ENCODE measurements at regions not wholly inside any gene's neighbourhood (a gene's known extent, or its start where the extent isn't known, plus 50 kb on each side); places are given as distances from the start of the nearest gene placed in this dataset.
A peak's percentile ranks its signal among the peaks of the same experiment; 100 is the strongest.

- TF ChIP-seq CTCF (conservative IDR thresholded peaks at IDR 0.05) (no peak), ZFX (IDR thresholded peaks at IDR 0.05) (no peak)
Measured at GRCh38 chr9:107431461-107431860, 58.1 kb downstream of the KLF4 start.

DNA sequence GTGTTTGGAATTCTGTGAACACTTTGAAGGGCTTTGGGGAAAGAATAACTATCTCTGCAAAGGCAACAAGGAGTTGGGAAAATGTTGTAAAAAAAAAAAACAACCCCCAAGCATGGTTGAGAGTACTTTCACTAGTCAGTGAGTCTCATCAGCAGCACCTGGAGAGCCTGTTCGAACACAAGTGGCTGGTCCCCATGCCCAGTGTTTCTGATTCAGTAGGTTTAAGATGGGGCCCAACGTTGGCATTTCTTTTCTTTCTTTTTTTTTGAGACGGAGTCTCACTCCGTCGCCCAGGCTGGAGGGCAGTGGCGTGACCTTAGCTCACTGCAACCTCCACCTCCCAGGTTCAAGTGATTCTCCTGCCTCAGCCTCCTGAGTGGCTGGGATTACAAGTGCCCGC, 59.5 kb downstream of the KLF4 start:
- peak overlapping the region; percentile 99 for H3K27ac ChIP-seq
- no peak for TF ChIP-seq CTCF (conservative IDR thresholded peaks at IDR 0.05)
- TF ChIP-seq ZFX (IDR thresholded peaks at IDR 0.05) = no peak

More at GRCh38 chr9:107431461-107431860, 58.1 kb downstream of the KLF4 start:
- peak overlapping the region; percentile 99 for H3K27ac ChIP-seq

- TF ChIP-seq ZFX (IDR thresholded peaks at IDR 0.05) (no peak), CTCF (conservative IDR thresholded peaks at IDR 0.05) (no peak)
- no peak overlapping the region for H3K27ac ChIP-seq
Measured at GRCh38 chr9:107426126-107426525, 63.4 kb downstream of the KLF4 start.

DNA sequence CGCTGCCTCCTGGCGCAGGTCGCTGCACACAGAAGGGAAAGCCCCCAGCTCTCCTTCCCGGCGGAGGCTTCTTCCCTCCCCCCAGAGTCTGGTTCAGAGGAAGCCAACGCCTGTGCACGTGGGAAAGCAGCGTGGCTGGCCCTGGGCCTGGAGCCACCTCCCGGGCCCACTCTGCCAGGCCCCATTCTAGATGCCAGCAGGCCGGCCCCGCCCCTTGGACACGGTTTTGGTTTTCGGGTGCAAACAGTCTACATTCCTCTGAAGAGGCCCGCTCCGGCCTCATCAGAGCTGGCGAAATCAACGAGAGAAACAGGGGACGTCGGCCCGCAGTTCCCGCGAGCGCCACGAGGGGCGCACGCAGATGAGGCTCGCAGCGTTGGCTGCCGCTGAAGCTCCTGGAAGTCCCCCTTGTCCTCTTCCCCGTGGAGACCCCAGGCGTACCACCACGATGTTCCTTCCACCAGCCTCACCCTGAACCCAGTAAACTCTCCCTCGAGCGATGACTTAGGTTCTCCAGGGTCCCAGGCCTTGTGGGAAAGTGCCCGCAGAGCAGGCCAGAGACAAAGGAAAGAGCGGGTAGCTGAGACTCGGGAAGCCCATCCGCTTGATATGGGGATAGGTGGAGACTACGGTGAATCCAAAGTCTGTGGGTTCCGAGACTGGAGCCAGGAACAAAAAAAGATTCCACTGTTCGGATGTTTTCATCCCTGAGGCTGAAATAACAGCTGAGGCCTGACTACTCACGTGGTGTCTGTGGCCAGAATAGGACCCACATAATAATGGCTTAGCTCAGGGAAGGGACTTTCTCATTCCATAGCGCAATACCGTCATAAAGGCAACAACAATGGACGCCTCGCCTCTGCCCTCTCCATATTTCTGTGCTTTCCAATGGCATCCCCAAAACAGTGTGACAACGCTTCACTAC, 64.2 kb downstream of the KLF4 start:
- no peak overlapping the region; the same call in 1 of the 2 replicates for H3K27ac ChIP-seq
- TF ChIP-seq CTCF (conservative IDR thresholded peaks at IDR 0.05) = no peak; the same call in 1 of the 2 replicates
- TF ChIP-seq ZFX (IDR thresholded peaks at IDR 0.05) = no peak

DNA sequence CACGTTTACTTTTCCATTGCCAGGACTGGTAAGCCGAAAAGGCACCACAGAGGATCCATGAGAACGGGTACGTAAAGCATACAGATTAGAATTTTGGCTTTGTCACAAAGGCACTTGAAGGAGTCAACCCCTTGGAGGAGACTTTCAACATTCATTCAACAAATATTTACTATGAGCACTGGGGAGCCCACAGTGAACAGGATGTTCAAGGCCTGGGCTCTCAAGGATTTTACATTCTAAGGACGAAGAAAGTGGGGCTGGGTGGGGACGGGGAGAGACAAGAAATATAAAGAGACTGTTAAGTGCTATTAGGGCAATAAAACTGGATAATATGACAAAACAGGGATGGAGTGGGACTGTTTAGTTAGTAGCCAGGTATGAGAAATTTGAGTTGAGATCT, 66.0 kb downstream of the KLF4 start:
- TF ChIP-seq CTCF (conservative IDR thresholded peaks at IDR 0.05) (no peak), ZFX (IDR thresholded peaks at IDR 0.05) (no peak)
- H3K27ac ChIP-seq = 0 out of 2 replicates have a peak overlapping the region, but pooled peaks have one; percentile 14

DNA sequence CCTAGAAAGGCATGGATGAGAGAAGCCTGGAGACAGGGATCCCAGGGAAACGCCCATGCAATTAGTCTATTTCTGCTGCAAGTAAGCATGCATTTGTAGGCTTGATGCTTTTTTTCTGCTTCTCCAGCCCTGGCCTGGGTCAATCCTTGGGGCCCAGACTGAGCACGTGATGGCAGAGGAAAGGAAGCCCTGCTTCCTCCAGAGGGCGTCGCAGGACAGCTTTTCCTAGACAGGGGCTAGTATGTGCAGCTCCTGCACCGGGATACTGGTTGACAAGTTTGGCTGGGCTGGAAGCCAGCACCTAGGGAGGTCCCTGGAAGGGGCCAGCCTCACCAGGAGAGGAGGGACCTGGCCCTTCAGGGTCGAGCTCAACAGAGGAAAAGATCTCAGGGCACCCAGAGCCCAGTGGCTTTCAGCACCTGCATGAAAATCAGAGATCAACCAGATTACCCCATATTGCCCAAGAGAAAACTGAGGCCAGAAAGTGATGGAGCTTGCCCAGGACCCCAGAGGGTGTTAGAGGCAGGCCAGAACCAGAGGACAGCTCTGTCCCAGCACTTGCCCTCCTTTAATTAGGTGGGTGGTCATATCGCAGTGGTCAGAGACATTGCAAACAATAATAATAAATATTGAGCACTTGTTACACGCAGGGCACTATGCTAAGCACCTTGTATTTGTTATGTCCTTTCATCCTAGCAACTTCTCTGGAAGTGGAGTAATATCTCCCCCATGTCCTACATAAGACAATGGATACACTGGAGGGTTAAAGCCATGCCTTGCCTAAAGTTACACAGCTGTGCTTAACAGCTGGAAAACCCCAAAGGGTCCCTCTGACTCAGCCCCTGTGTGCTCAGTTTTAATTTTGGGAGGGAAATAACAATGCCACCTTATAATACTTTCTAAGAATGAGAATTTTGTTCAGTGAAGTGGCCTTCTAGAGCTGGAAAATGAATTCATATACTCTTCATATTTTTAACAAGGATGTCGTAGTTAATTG, 67.1 kb downstream of the KLF4 start:
- TF ChIP-seq CTCF (conservative IDR thresholded peaks at IDR 0.05) (peak; percentile 82), ZFX (IDR thresholded peaks at IDR 0.05) (no peak)

More for the DNA sequence above, 67.1 kb downstream of the KLF4 start:
- H3K27ac ChIP-seq = peak overlapping the region; percentile 10

Data from C4-2B (cell line).